ENCODE measurements at regions not wholly inside any gene's neighbourhood (a gene's known extent, or its start where the extent isn't known, plus 50 kb on each side); places are given as distances from the start of the nearest gene placed in this dataset.
"Not testable (repeated sequence)": the region's sequence is repeated elsewhere in the genome, so short reads cannot be mapped to it uniquely, and the experiment has no call there.

GRCh38 chr18:30684825-30685481 is 357.6 kb downstream of the DSC3 start:
- no peak overlapping the region for H3K4me3 Mint-ChIP-seq
- no peaks in the 10 kb centered on the region for H3K27me3 Mint-ChIP-seq
- DNase-seq (ENCODE audit: extremely low spot score, unreplicated experiment), result no peak
- H3K27ac Mint-ChIP-seq, result no peak overlapping the region
- peaks cover 5% of the 10 kb centered on the region for H3K9me3 Mint-ChIP-seq
- TF ChIP-seq CTCF (conservative IDR thresholded peaks at IDR 0.05), result no peak
- no peaks in the 10 kb centered on the region for H3K4me1 Mint-ChIP-seq (ENCODE audit: unreplicated experiment)
- H3K36me3 Mint-ChIP-seq, result no peaks in the 10 kb centered on the region

GRCh38 chr18:30683836-30684235 is 358.7 kb downstream of the DSC3 start:
- H3K4me1 Mint-ChIP-seq (ENCODE audit: unreplicated experiment), result no peaks in the 10 kb centered on the region
- peaks cover 5% of the 10 kb centered on the region for H3K9me3 Mint-ChIP-seq
- no peak overlapping the region for H3K4me3 Mint-ChIP-seq
- H3K36me3 Mint-ChIP-seq, result no peaks in the 10 kb centered on the region
- no peaks in the 10 kb centered on the region for H3K27me3 Mint-ChIP-seq
- DNase-seq (ENCODE audit: extremely low spot score, unreplicated experiment), result no peak
- no peak overlapping the region for H3K27ac Mint-ChIP-seq
- TF ChIP-seq CTCF (conservative IDR thresholded peaks at IDR 0.05), result no peak

DNA sequence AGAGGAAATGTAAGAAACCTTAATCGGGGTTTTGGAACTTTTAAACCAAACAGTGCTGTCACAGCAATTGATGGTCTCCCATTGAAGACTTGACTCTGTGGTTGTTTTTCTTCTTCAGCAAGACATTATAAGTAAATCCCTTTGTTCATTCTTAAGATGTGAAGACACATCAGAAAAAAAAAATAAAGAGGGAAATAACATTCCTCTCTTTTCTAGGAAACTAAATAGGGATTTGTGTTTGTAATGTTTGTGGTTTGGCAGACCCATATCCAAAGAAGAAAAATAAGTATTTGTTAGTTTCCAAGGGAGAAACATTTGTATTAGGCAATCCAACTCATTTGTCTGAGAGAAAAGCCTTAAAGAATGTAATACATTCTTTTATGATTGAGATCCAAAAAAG is 359.9 kb downstream of the DSC3 start:
- no peak for DNase-seq (ENCODE audit: extremely low spot score, unreplicated experiment)
- Mint-ChIP-seq H3K27me3 (no peaks in the 10 kb centered on the region), H3K36me3 (no peaks in the 10 kb centered on the region), H3K27ac (no peak overlapping the region), H3K9me3 (no peaks in the 10 kb centered on the region), H3K4me1 (ENCODE audit: unreplicated experiment) (no peaks in the 10 kb centered on the region), H3K4me3 (no peak overlapping the region)
- no peak for TF ChIP-seq CTCF (conservative IDR thresholded peaks at IDR 0.05)

GRCh38 chr18:30679285-30679930 is 363.1 kb downstream of the DSC3 start:
- no peak for DNase-seq (ENCODE audit: extremely low spot score, unreplicated experiment)
- no peak for TF ChIP-seq CTCF (conservative IDR thresholded peaks at IDR 0.05)
- H3K4me3 Mint-ChIP-seq, result no peak overlapping the region
- H3K27me3 Mint-ChIP-seq, result no peaks in the 10 kb centered on the region
- H3K9me3 Mint-ChIP-seq, result no peaks in the 10 kb centered on the region
- no peak overlapping the region for H3K27ac Mint-ChIP-seq
- no peaks in the 10 kb centered on the region for H3K4me1 Mint-ChIP-seq (ENCODE audit: unreplicated experiment)
- no peaks in the 10 kb centered on the region for H3K36me3 Mint-ChIP-seq

GRCh38 chr18:30677813-30678212 is 364.7 kb downstream of the DSC3 start:
- H3K4me3 Mint-ChIP-seq; H3K9me3 Mint-ChIP-seq; H3K27me3 Mint-ChIP-seq; H3K36me3 Mint-ChIP-seq; DNase-seq (ENCODE audit: extremely low spot score, unreplicated experiment); H3K4me1 Mint-ChIP-seq (ENCODE audit: unreplicated experiment); H3K27ac Mint-ChIP-seq: not testable (repeated sequence)

DNA sequence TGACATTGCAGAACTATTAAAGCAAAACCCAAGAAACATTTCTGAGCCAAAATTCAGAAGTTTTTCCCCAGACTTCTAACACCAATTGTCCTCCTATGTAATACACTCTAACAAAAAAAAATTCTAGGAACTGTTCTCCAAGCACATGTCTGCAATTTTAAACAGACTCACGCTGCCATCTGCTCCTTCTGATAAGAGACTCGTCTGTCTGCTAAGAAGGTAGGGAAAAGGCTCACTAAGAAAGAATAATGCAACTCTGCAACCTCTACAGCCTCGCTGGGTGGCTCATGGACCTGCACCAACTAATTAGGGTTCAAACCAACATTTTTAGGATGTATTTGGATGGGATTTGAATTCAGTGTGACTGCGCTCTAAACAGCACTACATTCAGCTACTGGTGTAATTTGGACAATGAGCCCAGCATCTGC is 366.5 kb downstream of the DSC3 start:
- H3K4me1 Mint-ChIP-seq (ENCODE audit: unreplicated experiment), result no peaks in the 10 kb centered on the region
- H3K36me3 Mint-ChIP-seq, result no peaks in the 10 kb centered on the region
- no peak for TF ChIP-seq CTCF (conservative IDR thresholded peaks at IDR 0.05)
- H3K4me3 Mint-ChIP-seq, result no peak overlapping the region
- DNase-seq (ENCODE audit: extremely low spot score, unreplicated experiment), result no peak
- peaks cover 5% of the 10 kb centered on the region for H3K9me3 Mint-ChIP-seq
- H3K27ac Mint-ChIP-seq, result no peak overlapping the region
- no peaks in the 10 kb centered on the region for H3K27me3 Mint-ChIP-seq
